IMR-90 (cell line): ENCODE measurements at regions not wholly inside any gene's neighbourhood (a gene's known extent, or its start where the extent isn't known, plus 50 kb on each side); places are given as distances from the start of the nearest gene placed in this dataset.
"Not testable (repeated sequence)": the region's sequence is repeated elsewhere in the genome, so short reads cannot be mapped to it uniquely, and the experiment has no call there.

Experiments used
- BHLHE40 ChIP-seq: fragments of 150-350 bp; IDR thresholded peaks from 2 replicates; pipeline ENCODE4 v1.6.1; 2016; ENCODE audit warnings: mild to moderate bottlenecking, low read depth, low read length
- FOS ChIP-seq: fragments of 150-350 bp; IDR thresholded peaks from 2 replicates; pipeline ENCODE4 v1.6.1; 2016; ENCODE audit warnings: low read depth, low read length
- MAFK ChIP-seq: IDR thresholded peaks from 2 replicates; pipeline ENCODE4 v1.6.1; 2012; ENCODE audit warnings: low read depth, low read length, improper control_type of control experiment
- MAZ ChIP-seq: IDR thresholded peaks from 2 replicates; pipeline ENCODE4 v1.6.1; 2012; ENCODE audit warnings: low read depth, mild to moderate bottlenecking, low read length, improper control_type of control experiment, moderate library complexity, borderline replicate concordance
- MXI1 ChIP-seq: IDR thresholded peaks from 2 replicates; pipeline ENCODE4 v1.6.1; 2012; ENCODE audit warnings: low read depth, mild to moderate bottlenecking, low read length, moderate library complexity, borderline replicate concordance
- NFE2L2 ChIP-seq: fragments of 150-350 bp; IDR thresholded peaks from 2 replicates; pipeline ENCODE4 v1.6.1; 2016; ENCODE audit warnings: low read depth, mild to moderate bottlenecking, low read length
- POLR2A ChIP-seq: IDR thresholded peaks from 2 replicates; pipeline ENCODE4 v1.6.1; 2012; ENCODE audit warnings: mild to moderate bottlenecking, low read depth, low read length
- RAD21 ChIP-seq: IDR thresholded peaks from 2 replicates; pipeline ENCODE4 v1.6.1; 2012; ENCODE audit warnings: low read length, improper control_type of control experiment
- SMC3 ChIP-seq: fragments of 150-350 bp; IDR thresholded peaks from 2 replicates; pipeline ENCODE4 v1.6.1; 2016; ENCODE audit warnings: low read depth, mild to moderate bottlenecking, antibody characterized with exemption, low read length, moderate library complexity
- TF ChIP-seq, protein P1 (sequence below): conservative IDR thresholded peaks from 2 replicates; pipeline ENCODE4 v1.5.1; 2012; ENCODE audit warnings: mild to moderate bottlenecking, low read depth, low read length, improper control_type of control experiment

- TF ChIP-seq POLR2A, NFE2L2, RAD21, MAFK, SMC3, FOS, BHLHE40, MXI1, MAZ: not testable (repeated sequence)
- TF ChIP-seq, protein P1, sequence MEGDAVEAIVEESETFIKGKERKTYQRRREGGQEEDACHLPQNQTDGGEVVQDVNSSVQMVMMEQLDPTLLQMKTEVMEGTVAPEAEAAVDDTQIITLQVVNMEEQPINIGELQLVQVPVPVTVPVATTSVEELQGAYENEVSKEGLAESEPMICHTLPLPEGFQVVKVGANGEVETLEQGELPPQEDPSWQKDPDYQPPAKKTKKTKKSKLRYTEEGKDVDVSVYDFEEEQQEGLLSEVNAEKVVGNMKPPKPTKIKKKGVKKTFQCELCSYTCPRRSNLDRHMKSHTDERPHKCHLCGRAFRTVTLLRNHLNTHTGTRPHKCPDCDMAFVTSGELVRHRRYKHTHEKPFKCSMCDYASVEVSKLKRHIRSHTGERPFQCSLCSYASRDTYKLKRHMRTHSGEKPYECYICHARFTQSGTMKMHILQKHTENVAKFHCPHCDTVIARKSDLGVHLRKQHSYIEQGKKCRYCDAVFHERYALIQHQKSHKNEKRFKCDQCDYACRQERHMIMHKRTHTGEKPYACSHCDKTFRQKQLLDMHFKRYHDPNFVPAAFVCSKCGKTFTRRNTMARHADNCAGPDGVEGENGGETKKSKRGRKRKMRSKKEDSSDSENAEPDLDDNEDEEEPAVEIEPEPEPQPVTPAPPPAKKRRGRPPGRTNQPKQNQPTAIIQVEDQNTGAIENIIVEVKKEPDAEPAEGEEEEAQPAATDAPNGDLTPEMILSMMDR: not testable (repeated sequence)
These were observed 137.0 kb downstream of the DMRT2 start for GRCh38 chr9:1187137-1187536.
